Cardiac fibroblast (primary cell): ENCODE measurements at regions not wholly inside any gene's neighbourhood (a gene's known extent, or its start where the extent isn't known, plus 50 kb on each side); places are given as distances from the start of the nearest gene placed in this dataset.

Experiments
- DNase-seq, 2 donors: peaks; one replicate each; pipeline versions ENCODE4 v3.0.0 to v3.0.0-alpha.2; 2010; ENCODE audit warnings: low read depth in 2 of 2
- H3K4me3 ChIP-seq, 2 donors: replicated peaks in 1 of 2; 1 replicate in 1 of 2; 2 replicates in 1 of 2; pipeline ENCODE4 v1.5.1; 2011; ENCODE audit warnings: low read depth in 2 of 2, low read length in 2 of 2, mild to moderate bottlenecking in 2 of 2, moderate library complexity in 1 of 2
- TF ChIP-seq, protein P1 (sequence below): IDR thresholded peaks from one replicate; pipeline ENCODE4 v1.5.1; 2011; ENCODE audit warnings: low read depth, mild to moderate bottlenecking, low read length, inconsistent platforms

DNA sequence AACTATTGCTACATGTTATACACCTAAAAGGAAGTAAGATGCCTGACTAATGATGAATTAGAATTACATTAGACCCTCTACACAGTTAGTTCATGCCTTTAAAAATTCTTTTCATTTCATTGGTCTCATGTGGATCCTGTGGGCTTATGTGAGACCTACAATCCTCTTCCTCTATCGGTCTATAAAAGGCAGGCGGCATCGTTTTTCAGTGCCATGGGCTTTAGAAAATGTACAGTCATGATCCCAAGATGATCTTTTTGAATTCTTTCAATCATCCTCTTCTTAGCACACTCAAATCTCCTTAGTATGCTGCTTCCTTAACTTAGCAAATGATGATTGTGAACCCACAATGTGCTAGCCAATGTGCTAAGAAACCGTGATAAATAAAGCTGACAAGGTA lies 193.9 kb downstream of the ZNF608 start:
- DNase-seq: no peak
- TF ChIP-seq, protein P1, sequence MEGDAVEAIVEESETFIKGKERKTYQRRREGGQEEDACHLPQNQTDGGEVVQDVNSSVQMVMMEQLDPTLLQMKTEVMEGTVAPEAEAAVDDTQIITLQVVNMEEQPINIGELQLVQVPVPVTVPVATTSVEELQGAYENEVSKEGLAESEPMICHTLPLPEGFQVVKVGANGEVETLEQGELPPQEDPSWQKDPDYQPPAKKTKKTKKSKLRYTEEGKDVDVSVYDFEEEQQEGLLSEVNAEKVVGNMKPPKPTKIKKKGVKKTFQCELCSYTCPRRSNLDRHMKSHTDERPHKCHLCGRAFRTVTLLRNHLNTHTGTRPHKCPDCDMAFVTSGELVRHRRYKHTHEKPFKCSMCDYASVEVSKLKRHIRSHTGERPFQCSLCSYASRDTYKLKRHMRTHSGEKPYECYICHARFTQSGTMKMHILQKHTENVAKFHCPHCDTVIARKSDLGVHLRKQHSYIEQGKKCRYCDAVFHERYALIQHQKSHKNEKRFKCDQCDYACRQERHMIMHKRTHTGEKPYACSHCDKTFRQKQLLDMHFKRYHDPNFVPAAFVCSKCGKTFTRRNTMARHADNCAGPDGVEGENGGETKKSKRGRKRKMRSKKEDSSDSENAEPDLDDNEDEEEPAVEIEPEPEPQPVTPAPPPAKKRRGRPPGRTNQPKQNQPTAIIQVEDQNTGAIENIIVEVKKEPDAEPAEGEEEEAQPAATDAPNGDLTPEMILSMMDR: no peak
- H3K4me3 ChIP-seq: no peak overlapping the region

DNA sequence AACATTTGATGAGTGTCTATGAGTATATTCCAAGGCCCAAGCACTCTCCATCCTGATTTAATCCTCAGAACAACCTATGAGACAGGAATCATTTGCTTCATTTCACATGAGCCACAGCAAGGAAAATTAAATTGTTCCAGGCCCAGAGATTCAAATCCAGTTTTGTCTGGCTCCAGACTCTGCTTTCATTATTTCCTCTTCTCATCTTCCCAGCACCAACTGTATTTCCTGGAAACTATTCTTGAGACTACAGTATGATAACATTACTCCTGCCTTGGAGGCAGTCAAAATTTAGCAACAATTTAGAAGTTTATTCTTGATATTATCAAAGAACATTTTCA lies 194.5 kb downstream of the ZNF608 start:
- DNase-seq: no peak
- H3K4me3 ChIP-seq: no peak overlapping the region
- TF ChIP-seq, protein P1: no peak

DNA sequence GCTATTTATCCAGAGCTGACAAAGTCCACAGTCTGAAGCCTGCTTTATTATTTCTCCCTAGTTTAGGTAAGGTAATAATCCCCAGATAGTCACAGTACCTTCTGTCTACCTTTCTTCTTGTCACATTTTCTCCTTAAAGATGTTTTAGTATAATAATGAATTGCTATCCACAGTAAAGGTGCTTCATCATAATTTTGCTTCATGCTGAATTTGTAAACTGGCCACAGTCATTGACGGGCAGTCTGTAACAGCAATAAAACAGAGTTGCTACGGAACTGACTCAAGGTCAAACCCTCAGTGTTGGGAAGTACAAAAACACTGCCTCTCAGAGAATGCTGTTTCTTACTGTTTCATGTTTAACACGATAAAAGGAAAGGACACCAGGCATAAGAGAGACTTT lies 195.7 kb downstream of the ZNF608 start:
- DNase-seq: no peak
- no peak overlapping the region for H3K4me3 ChIP-seq
- TF ChIP-seq, protein P1: no peak

DNA sequence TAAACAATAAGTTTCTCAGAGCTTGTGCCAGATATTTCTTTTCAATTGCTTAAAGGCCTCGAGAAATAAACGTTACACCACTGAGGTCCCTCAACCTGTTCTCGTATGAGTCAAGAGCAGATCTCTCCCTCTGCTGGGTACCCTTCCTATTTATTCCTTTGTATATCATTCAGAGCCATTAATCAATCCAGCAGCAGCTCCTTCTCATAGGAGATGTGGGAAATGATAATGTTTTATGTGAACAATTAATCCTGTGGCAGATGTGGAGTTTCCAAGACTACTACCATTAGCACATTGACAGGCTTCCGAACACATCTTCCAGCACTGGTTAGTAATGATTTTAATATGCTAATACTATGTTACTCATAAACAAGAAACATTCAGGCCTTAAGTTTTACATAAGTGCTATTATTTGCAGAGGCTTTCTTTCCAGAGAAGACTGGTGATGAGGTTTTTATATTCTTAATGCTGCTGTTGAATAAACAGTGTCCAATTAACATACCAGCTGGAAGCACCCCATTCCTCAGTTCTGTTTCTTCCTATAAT lies 196.5 kb downstream of the ZNF608 start:
- no peak overlapping the region for H3K4me3 ChIP-seq
- TF ChIP-seq, protein P1: no peak
- DNase-seq: no peak

DNA sequence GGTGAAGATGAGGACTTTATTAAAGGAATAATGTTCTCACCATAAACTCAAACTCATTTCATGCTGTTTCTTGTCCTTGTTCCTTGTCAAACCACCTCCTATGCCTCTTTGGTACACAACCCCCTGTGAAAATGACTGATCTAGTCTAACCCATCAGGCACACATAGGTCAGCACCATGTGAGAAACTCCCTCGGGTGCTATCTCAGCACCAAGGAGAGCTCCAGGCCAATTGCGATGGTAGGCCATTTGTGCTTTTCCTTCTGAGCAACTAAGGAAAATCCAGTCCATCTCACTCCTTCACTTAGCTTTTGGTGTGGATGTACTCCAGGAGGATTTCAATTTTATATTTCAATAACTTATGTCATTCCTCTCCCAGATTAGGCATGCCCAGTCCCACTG lies 199.8 kb downstream of the ZNF608 start:
- DNase-seq: peak; percentile 38 to 42
- TF ChIP-seq, protein P1: no peak

DNA sequence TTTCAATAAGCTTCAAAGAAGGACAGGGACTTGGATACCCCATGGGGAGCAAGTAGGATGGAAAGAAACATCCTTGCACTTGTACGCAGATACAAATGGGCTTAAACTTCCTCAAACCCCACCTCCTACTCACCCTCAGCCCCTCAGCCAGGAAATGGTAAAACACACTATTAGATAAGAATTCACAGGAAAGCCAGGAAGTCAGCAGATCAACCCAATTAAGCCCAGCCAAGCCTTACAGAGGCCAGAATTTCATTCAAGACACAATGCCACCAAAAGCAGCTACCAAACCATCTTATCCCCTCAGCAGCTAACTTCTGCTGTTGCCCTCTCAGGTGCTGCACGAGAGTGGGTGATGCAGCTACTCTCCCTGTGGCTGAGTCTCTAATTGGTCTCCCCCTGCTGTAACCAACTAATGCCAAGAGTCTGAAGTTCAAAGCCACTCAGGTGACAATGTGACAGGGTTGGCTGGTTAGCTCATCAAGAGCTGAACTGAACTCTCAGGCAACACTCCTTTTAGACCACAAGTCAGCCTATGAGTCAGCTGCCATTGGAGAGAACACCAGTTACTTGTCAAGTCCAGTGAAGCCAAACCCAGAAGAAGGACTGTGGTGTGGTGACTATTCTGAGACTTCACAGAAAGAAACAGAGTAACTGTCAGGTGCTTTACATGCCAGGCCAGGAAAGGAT lies 201.9 kb downstream of the ZNF608 start:
- no peak overlapping the region for H3K4me3 ChIP-seq
- TF ChIP-seq, protein P1: no peak
- peak in 1 of 2 donors; percentile 20 for DNase-seq

More for the DNA sequence above, 199.8 kb downstream of the ZNF608 start:
- no peak overlapping the region for H3K4me3 ChIP-seq

DNA sequence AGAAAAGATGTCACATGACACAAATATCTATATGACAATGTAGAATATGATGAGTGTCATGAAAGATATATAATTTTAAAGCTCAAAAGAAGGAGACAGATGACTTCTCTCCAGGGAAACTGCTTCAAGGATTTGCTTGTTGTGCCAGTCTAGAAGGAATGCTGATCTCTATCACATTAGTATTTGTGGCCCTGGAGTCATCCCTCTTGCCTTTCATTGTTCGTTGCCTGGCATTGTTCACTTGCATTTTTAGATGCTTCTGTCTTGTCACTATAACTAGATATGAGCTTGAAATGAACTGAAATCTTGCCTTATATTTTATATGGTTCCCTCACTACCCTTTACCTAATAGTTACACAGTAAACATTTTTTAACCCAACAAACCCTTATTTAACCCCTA lies 207.5 kb downstream of the ZNF608 start:
- TF ChIP-seq, protein P1: no peak
- no peak overlapping the region for H3K4me3 ChIP-seq
- DNase-seq: no peak
